Hematopoietic multipotent progenitor cell treated with erythropoietin and hydrocortisone succinate and interleukin-3 and kit ligand, for 6 days (in vitro differentiated cells): ENCODE measurements at regions not wholly inside any gene's neighbourhood (a gene's known extent, or its start where the extent isn't known, plus 50 kb on each side); places are given as distances from the start of the nearest gene placed in this dataset.

Source experiments
- DNase-seq: peaks from one replicate; pipeline ENCODE4 v3.0.0-alpha.2; 2015

- no peak for DNase-seq
Measured at GRCh38 chr1:37130221-37130948, 96.1 kb upstream of the GRIK3 start.

- DNase-seq, result no peak
Measured at GRCh38 chr1:37131281-37131680, 97.0 kb upstream of the GRIK3 start.

- DNase-seq, result no peak
Measured at GRCh38 chr1:37133276-37134145, 99.2 kb upstream of the GRIK3 start.

- no peak for DNase-seq
Measured at GRCh38 chr1:37134599-37134998, 100.3 kb upstream of the GRIK3 start.

- no peak for DNase-seq
Measured at GRCh38 chr1:37135032-37135431, 100.7 kb upstream of the GRIK3 start.

GRCh38 chr1:37137014-37137413, 102.7 kb upstream of the GRIK3 start:
- DNase-seq, result no peak

GRCh38 chr1:37137601-37138000, 103.3 kb upstream of the GRIK3 start:
- DNase-seq, result no peak

GRCh38 chr1:37143800-37144199, 109.5 kb upstream of the GRIK3 start:
- peak; percentile 11 for DNase-seq

- DNase-seq, result no peak
Measured at GRCh38 chr1:37146071-37146470, 111.8 kb upstream of the GRIK3 start.

- no peak for DNase-seq
Measured at GRCh38 chr1:37147392-37147831, 113.1 kb upstream of the GRIK3 start.

- DNase-seq, result no peak
Measured at GRCh38 chr1:37147906-37148305, 113.6 kb upstream of the GRIK3 start.

- no peak for DNase-seq
Measured at GRCh38 chr1:37148663-37149062, 114.3 kb upstream of the GRIK3 start.

- no peak for DNase-seq
Measured at GRCh38 chr1:37149296-37149695, 115.0 kb upstream of the GRIK3 start.

GRCh38 chr1:37150986-37151385, 116.7 kb upstream of the GRIK3 start:
- no peak for DNase-seq

GRCh38 chr1:37151789-37152188, 117.5 kb upstream of the GRIK3 start:
- no peak for DNase-seq

GRCh38 chr1:37152491-37152890, 118.2 kb upstream of the GRIK3 start:
- DNase-seq, result no peak

GRCh38 chr1:37153116-37154100, 119.1 kb upstream of the GRIK3 start:
- no peak for DNase-seq

- DNase-seq, result no peak
Measured at GRCh38 chr1:37156646-37157045, 122.3 kb upstream of the GRIK3 start.

GRCh38 chr1:37157634-37158033, 123.3 kb upstream of the GRIK3 start:
- no peak for DNase-seq

- no peak for DNase-seq
Measured at GRCh38 chr1:37158113-37158749, 123.9 kb upstream of the GRIK3 start.

GRCh38 chr1:37159102-37159501, 124.8 kb upstream of the GRIK3 start:
- peak; percentile 3 for DNase-seq

GRCh38 chr1:37161171-37161570, 126.9 kb upstream of the GRIK3 start:
- no peak for DNase-seq
